ENCODE measurements at regions not wholly inside any gene's neighbourhood (a gene's known extent, or its start where the extent isn't known, plus 50 kb on each side); places are given as distances from the start of the nearest gene placed in this dataset.

DNA sequence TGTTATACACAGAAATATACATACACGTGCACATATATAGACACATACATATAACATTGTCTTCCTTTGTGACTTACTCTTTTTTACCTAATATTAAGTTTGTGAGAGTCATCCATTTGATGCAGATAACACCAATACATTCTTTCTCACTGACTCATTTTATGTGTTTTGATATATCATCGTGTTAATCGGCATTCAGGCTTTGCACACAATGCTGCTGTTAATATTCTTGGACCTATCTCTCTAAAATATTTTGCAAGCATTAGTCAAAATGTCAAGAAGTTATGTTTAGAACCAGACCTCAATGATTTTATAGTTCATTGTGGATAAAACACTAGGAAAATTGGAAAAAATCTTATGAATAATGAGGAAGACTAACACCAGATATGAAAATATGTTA lies 441.1 kb downstream of the LRATD1 start:
- TF ChIP-seq ZNF114 (CRISPR knock-in tag; IDR thresholded peaks at IDR 0.05): no peak
- TF ChIP-seq, protein P1, sequence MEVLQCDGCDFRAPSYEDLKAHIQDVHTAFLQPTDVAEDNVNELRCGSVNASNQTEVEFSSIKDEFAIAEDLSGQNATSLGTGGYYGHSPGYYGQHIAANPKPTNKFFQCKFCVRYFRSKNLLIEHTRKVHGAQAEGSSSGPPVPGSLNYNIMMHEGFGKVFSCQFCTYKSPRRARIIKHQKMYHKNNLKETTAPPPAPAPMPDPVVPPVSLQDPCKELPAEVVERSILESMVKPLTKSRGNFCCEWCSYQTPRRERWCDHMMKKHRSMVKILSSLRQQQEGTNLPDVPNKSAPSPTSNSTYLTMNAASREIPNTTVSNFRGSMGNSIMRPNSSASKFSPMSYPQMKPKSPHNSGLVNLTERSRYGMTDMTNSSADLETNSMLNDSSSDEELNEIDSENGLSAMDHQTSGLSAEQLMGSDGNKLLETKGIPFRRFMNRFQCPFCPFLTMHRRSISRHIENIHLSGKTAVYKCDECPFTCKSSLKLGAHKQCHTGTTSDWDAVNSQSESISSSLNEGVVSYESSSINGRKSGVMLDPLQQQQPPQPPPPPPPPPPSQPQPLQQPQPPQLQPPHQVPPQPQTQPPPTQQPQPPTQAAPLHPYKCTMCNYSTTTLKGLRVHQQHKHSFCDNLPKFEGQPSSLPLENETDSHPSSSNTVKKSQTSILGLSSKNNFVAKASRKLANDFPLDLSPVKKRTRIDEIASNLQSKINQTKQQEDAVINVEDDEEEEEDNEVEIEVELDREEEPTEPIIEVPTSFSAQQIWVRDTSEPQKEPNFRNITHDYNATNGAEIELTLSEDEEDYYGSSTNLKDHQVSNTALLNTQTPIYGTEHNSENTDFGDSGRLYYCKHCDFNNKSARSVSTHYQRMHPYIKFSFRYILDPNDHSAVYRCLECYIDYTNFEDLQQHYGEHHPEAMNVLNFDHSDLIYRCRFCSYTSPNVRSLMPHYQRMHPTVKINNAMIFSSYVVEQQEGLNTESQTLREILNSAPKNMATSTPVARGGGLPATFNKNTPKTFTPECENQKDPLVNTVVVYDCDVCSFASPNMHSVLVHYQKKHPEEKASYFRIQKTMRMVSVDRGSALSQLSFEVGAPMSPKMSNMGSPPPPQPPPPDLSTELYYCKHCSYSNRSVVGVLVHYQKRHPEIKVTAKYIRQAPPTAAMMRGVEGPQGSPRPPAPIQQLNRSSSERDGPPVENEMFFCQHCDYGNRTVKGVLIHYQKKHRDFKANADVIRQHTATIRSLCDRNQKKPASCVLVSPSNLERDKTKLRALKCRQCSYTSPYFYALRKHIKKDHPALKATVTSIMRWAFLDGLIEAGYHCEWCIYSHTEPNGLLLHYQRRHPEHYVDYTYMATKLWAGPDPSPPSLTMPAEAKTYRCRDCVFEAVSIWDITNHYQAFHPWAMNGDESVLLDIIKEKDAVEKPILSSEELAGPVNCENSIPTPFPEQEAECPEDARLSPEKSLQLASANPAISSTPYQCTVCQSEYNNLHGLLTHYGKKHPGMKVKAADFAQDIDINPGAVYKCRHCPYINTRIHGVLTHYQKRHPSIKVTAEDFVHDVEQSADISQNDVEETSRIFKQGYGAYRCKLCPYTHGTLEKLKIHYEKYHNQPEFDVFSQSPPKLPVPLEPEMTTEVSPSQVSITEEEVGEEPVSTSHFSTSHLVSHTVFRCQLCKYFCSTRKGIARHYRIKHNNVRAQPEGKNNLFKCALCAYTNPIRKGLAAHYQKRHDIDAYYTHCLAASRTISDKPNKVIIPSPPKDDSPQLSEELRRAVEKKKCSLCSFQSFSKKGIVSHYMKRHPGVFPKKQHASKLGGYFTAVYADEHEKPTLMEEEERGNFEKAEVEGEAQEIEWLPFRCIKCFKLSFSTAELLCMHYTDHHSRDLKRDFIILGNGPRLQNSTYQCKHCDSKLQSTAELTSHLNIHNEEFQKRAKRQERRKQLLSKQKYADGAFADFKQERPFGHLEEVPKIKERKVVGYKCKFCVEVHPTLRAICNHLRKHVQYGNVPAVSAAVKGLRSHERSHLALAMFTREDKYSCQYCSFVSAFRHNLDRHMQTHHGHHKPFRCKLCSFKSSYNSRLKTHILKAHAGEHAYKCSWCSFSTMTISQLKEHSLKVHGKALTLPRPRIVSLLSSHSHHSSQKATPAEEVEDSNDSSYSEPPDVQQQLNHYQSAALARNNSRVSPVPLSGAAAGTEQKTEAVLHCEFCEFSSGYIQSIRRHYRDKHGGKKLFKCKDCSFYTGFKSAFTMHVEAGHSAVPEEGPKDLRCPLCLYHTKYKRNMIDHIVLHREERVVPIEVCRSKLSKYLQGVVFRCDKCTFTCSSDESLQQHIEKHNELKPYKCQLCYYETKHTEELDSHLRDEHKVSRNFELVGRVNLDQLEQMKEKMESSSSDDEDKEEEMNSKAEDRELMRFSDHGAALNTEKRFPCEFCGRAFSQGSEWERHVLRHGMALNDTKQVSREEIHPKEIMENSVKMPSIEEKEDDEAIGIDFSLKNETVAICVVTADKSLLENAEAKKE (CRISPR knock-in tag; IDR thresholded peaks at IDR 0.05): no peak
- TF ChIP-seq, protein P2, sequence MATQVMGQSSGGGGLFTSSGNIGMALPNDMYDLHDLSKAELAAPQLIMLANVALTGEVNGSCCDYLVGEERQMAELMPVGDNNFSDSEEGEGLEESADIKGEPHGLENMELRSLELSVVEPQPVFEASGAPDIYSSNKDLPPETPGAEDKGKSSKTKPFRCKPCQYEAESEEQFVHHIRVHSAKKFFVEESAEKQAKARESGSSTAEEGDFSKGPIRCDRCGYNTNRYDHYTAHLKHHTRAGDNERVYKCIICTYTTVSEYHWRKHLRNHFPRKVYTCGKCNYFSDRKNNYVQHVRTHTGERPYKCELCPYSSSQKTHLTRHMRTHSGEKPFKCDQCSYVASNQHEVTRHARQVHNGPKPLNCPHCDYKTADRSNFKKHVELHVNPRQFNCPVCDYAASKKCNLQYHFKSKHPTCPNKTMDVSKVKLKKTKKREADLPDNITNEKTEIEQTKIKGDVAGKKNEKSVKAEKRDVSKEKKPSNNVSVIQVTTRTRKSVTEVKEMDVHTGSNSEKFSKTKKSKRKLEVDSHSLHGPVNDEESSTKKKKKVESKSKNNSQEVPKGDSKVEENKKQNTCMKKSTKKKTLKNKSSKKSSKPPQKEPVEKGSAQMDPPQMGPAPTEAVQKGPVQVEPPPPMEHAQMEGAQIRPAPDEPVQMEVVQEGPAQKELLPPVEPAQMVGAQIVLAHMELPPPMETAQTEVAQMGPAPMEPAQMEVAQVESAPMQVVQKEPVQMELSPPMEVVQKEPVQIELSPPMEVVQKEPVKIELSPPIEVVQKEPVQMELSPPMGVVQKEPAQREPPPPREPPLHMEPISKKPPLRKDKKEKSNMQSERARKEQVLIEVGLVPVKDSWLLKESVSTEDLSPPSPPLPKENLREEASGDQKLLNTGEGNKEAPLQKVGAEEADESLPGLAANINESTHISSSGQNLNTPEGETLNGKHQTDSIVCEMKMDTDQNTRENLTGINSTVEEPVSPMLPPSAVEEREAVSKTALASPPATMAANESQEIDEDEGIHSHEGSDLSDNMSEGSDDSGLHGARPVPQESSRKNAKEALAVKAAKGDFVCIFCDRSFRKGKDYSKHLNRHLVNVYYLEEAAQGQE (IDR thresholded peaks at IDR 0.05; ENCODE audit: unreplicated experiment): no peak
- TF ChIP-seq JUNB (IDR thresholded peaks at IDR 0.05; ENCODE audit: unreplicated experiment): no peak
- TF ChIP-seq, protein P3, sequence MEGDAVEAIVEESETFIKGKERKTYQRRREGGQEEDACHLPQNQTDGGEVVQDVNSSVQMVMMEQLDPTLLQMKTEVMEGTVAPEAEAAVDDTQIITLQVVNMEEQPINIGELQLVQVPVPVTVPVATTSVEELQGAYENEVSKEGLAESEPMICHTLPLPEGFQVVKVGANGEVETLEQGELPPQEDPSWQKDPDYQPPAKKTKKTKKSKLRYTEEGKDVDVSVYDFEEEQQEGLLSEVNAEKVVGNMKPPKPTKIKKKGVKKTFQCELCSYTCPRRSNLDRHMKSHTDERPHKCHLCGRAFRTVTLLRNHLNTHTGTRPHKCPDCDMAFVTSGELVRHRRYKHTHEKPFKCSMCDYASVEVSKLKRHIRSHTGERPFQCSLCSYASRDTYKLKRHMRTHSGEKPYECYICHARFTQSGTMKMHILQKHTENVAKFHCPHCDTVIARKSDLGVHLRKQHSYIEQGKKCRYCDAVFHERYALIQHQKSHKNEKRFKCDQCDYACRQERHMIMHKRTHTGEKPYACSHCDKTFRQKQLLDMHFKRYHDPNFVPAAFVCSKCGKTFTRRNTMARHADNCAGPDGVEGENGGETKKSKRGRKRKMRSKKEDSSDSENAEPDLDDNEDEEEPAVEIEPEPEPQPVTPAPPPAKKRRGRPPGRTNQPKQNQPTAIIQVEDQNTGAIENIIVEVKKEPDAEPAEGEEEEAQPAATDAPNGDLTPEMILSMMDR (conservative IDR thresholded peaks at IDR 0.05; ENCODE audit: low read depth in 2 of 2): no peak
- no peak for TF ChIP-seq POLR2AphosphoS5 (IDR thresholded peaks at IDR 0.05; ENCODE audit: low read depth)
- no peak for TF ChIP-seq STAT1 (IDR thresholded peaks at IDR 0.05; ENCODE audit: unreplicated experiment)
- no peak for TF ChIP-seq EZH2 (IDR thresholded peaks at IDR 0.05; ENCODE audit: low read depth, unreplicated experiment)
- no peak for TF ChIP-seq CREB1 (CRISPR knock-in tag; IDR thresholded peaks at IDR 0.05; ENCODE audit: low read depth)
- TF ChIP-seq, protein P4, sequence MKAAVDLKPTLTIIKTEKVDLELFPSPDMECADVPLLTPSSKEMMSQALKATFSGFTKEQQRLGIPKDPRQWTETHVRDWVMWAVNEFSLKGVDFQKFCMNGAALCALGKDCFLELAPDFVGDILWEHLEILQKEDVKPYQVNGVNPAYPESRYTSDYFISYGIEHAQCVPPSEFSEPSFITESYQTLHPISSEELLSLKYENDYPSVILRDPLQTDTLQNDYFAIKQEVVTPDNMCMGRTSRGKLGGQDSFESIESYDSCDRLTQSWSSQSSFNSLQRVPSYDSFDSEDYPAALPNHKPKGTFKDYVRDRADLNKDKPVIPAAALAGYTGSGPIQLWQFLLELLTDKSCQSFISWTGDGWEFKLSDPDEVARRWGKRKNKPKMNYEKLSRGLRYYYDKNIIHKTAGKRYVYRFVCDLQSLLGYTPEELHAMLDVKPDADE (IDR thresholded peaks at IDR 0.05): no peak
- TF ChIP-seq ZNF331 (CRISPR knock-in tag; IDR thresholded peaks at IDR 0.05; ENCODE audit: low read depth): no peak
- H3K4me1 Mint-ChIP-seq: peaks cover 17% of the 10 kb centered on the region

More for the DNA sequence above, 441.1 kb downstream of the LRATD1 start:
- DNase-seq (ENCODE audit: low spot score) (no peak), ATAC-seq (no peak)
- H3K4me3 ChIP-seq: no peak overlapping the region
- H3K27me3 ChIP-seq (ENCODE audit: insufficient read depth): no peaks in the 10 kb centered on the region
- Mint-ChIP-seq H3K36me3 (ENCODE audit: low read depth) (no peaks in the 10 kb centered on the region), H3K27ac (no peak overlapping the region), H3K9me3 (no peaks in the 10 kb centered on the region), H3K27me3 (ENCODE audit: insufficient read depth, low read depth, poor library complexity) (no peaks in the 10 kb centered on the region), H3K4me3 (no peak overlapping the region)
- no peak overlapping the region for H3K27ac ChIP-seq (ENCODE audit: low read depth)
- no peaks in the 10 kb centered on the region for H3K79me2 ChIP-seq (replicated peaks; ENCODE audit: insufficient read depth)
- no peaks in the 10 kb centered on the region for H3K4me1 ChIP-seq (ENCODE audit: insufficient read depth)
- no peaks in the 10 kb centered on the region for H4K20me1 ChIP-seq (replicated peaks; ENCODE audit: insufficient read depth)
- no peak overlapping the region for H2AFZ ChIP-seq
- no peak overlapping the region for H3K4me2 ChIP-seq
- H3K9me2 ChIP-seq (ENCODE audit: insufficient read depth): no peaks in the 10 kb centered on the region; the same call in 1 of the 2 replicates
- no peaks in the 10 kb centered on the region for H3K36me3 ChIP-seq (ENCODE audit: insufficient read depth)
- no peaks in the 10 kb centered on the region for H3F3A ChIP-seq (replicated peaks; ENCODE audit: low read depth)

All from GM23338 (cell line).